HUES48 (cell line): ENCODE measurements at regions not wholly inside any gene's neighbourhood (a gene's known extent, or its start where the extent isn't known, plus 50 kb on each side); places are given as distances from the start of the nearest gene placed in this dataset.

ENCODE experiments used
- H3K27ac ChIP-seq: one replicate; pipeline ENCODE4 v1.7.0; 2013; ENCODE audit warnings: low read depth, low read length, inconsistent platforms
- H3K27me3 ChIP-seq: 2 replicates; pipeline ENCODE4 v1.6.1; 2013; ENCODE audit warnings: mild to moderate bottlenecking, low read length; ENCODE audit not compliant: control insufficient read depth, insufficient read depth
- H3K36me3 ChIP-seq: 2 replicates; pipeline ENCODE4 v1.6.1; 2013; ENCODE audit warnings: low read length; ENCODE audit not compliant: control insufficient read depth, insufficient read depth
- H3K4me1 ChIP-seq: 2 replicates; pipeline ENCODE4 v1.6.1; 2013; ENCODE audit warnings: mild to moderate bottlenecking, low read length; ENCODE audit not compliant: control insufficient read depth, insufficient read depth
- H3K4me3 ChIP-seq: 2 replicates; pipeline ENCODE4 v1.5.1; 2013; ENCODE audit warnings: mild to moderate bottlenecking, low read depth, low read length
- H3K9ac ChIP-seq: 2 replicates; pipeline ENCODE4 v1.6.1; 2013; ENCODE audit warnings: mild to moderate bottlenecking, low read depth, low read length, moderate library complexity
- H3K9me3 ChIP-seq: 2 replicates; pipeline ENCODE4 v1.6.1; 2013; ENCODE audit warnings: low read length; ENCODE audit not compliant: control insufficient read depth, insufficient read depth

- Histone ChIP-seq H3K36me3 (no peaks in the 10 kb centered on the region), H3K4me3 (no peak overlapping the region), H3K9ac (no peak overlapping the region), H3K4me1 (no peaks in the 10 kb centered on the region), H3K9me3 (no peaks in the 10 kb centered on the region), H3K27ac (no peak overlapping the region), H3K27me3 (no peaks in the 10 kb centered on the region)
These were observed 426.1 kb downstream of the FOXO1 start for GRCh38 chr13:40240293-40240692.

GRCh38 chr13:40241125-40241798, 425.2 kb downstream of the FOXO1 start:
- H3K36me3 ChIP-seq, result no peaks in the 10 kb centered on the region
- no peak overlapping the region for H3K9ac ChIP-seq
- no peaks in the 10 kb centered on the region for H3K27me3 ChIP-seq
- H3K9me3 ChIP-seq, result no peaks in the 10 kb centered on the region
- H3K4me1 ChIP-seq, result no peaks in the 10 kb centered on the region
- H3K27ac ChIP-seq, result no peak overlapping the region
- H3K4me3 ChIP-seq, result no peak overlapping the region

GRCh38 chr13:40243047-40243446, 423.4 kb downstream of the FOXO1 start:
- no peak overlapping the region for H3K27ac ChIP-seq
- no peak overlapping the region for H3K9ac ChIP-seq
- no peaks in the 10 kb centered on the region for H3K9me3 ChIP-seq
- no peak overlapping the region for H3K4me3 ChIP-seq
- H3K4me1 ChIP-seq, result no peaks in the 10 kb centered on the region
- no peaks in the 10 kb centered on the region for H3K27me3 ChIP-seq
- H3K36me3 ChIP-seq, result no peaks in the 10 kb centered on the region

- Histone ChIP-seq H3K9me3 (no peaks in the 10 kb centered on the region), H3K27me3 (no peaks in the 10 kb centered on the region), H3K27ac (no peak overlapping the region), H3K4me3 (no peak overlapping the region), H3K9ac (no peak overlapping the region), H3K36me3 (no peaks in the 10 kb centered on the region), H3K4me1 (no peaks in the 10 kb centered on the region)
These were observed 422.5 kb downstream of the FOXO1 start for GRCh38 chr13:40243982-40244381.

GRCh38 chr13:40245567-40245966, 420.9 kb downstream of the FOXO1 start:
- Histone ChIP-seq H3K9me3 (no peaks in the 10 kb centered on the region), H3K36me3 (no peaks in the 10 kb centered on the region), H3K27ac (no peak overlapping the region), H3K4me1 (no peaks in the 10 kb centered on the region), H3K27me3 (no peaks in the 10 kb centered on the region), H3K4me3 (no peak overlapping the region), H3K9ac (no peak overlapping the region)

- no peaks in the 10 kb centered on the region for H3K9me3 ChIP-seq
- no peak overlapping the region for H3K9ac ChIP-seq
- H3K27me3 ChIP-seq, result no peaks in the 10 kb centered on the region
- H3K4me3 ChIP-seq, result no peak overlapping the region
- H3K4me1 ChIP-seq, result no peaks in the 10 kb centered on the region
- no peaks in the 10 kb centered on the region for H3K36me3 ChIP-seq
- H3K27ac ChIP-seq, result no peak overlapping the region
These were observed 418.6 kb downstream of the FOXO1 start for GRCh38 chr13:40247845-40248244.

GRCh38 chr13:40251343-40252032, 415.0 kb downstream of the FOXO1 start:
- H3K36me3 ChIP-seq, result no peaks in the 10 kb centered on the region
- no peaks in the 10 kb centered on the region for H3K4me1 ChIP-seq
- no peak overlapping the region for H3K4me3 ChIP-seq
- no peak overlapping the region for H3K27ac ChIP-seq
- no peak overlapping the region for H3K9ac ChIP-seq
- H3K9me3 ChIP-seq, result no peaks in the 10 kb centered on the region
- no peaks in the 10 kb centered on the region for H3K27me3 ChIP-seq

GRCh38 chr13:40252241-40252640, 414.2 kb downstream of the FOXO1 start:
- H3K4me3 ChIP-seq, result no peak overlapping the region
- no peaks in the 10 kb centered on the region for H3K36me3 ChIP-seq
- H3K9me3 ChIP-seq, result no peaks in the 10 kb centered on the region
- no peak overlapping the region for H3K9ac ChIP-seq
- H3K27ac ChIP-seq, result no peak overlapping the region
- H3K27me3 ChIP-seq, result no peaks in the 10 kb centered on the region
- no peaks in the 10 kb centered on the region for H3K4me1 ChIP-seq

GRCh38 chr13:40252676-40253075, 413.8 kb downstream of the FOXO1 start:
- Histone ChIP-seq H3K27ac (no peak overlapping the region), H3K36me3 (no peaks in the 10 kb centered on the region), H3K4me1 (no peaks in the 10 kb centered on the region), H3K27me3 (no peaks in the 10 kb centered on the region), H3K9ac (no peak overlapping the region), H3K4me3 (no peak overlapping the region), H3K9me3 (no peaks in the 10 kb centered on the region)

- Histone ChIP-seq H3K27me3 (no peaks in the 10 kb centered on the region), H3K36me3 (no peaks in the 10 kb centered on the region), H3K27ac (no peak overlapping the region), H3K9me3 (no peaks in the 10 kb centered on the region), H3K4me3 (no peak overlapping the region), H3K9ac (no peak overlapping the region), H3K4me1 (no peaks in the 10 kb centered on the region)
These were observed 412.0 kb downstream of the FOXO1 start for GRCh38 chr13:40254394-40254793.

GRCh38 chr13:40255551-40255950, 410.9 kb downstream of the FOXO1 start:
- no peak overlapping the region for H3K27ac ChIP-seq
- no peaks in the 10 kb centered on the region for H3K27me3 ChIP-seq
- no peaks in the 10 kb centered on the region for H3K9me3 ChIP-seq
- no peaks in the 10 kb centered on the region for H3K4me1 ChIP-seq
- no peak overlapping the region for H3K4me3 ChIP-seq
- H3K36me3 ChIP-seq, result no peaks in the 10 kb centered on the region
- H3K9ac ChIP-seq, result no peak overlapping the region
